Body of pancreas (tissue), 4 donors: ENCODE measurements at regions not wholly inside any gene's neighbourhood (a gene's known extent, or its start where the extent isn't known, plus 50 kb on each side); places are given as distances from the start of the nearest gene placed in this dataset.

ENCODE experiments used
- ATAC-seq: fragments of 150-250 bp; one replicate; pipeline ENCODE4 v1.9.1; 2016
- DNase-seq, 4 donors: peaks; one replicate each; pipeline ENCODE4 v3.0.0-alpha.2; 2019
- H3K27ac ChIP-seq, 4 donors: fragments of 200-600 bp; sonication (generic); 1 replicate in 3 of 4; 2 replicates in 1 of 4; pipeline versions ENCODE4 v1.5.1 to v1.6.1; 2016 to 2019; ENCODE audit warnings: mild to moderate bottlenecking in 1 of 4, mixed read lengths in 1 of 4, moderate library complexity in 1 of 4
- H3K27me3 ChIP-seq, 2 donors: fragments of 200-600 bp; sonication (generic); one replicate each; pipeline ENCODE4 v1.6.0; 2016; ENCODE audit warnings: mild to moderate bottlenecking in 1 of 2
- H3K36me3 ChIP-seq, 2 donors: fragments of 200-600 bp; sonication (generic); replicated peaks in 1 of 2; 2 replicates each; pipeline ENCODE4 v1.5.1; 2016; ENCODE audit warnings: low read depth in 2 of 2; ENCODE audit not compliant: insufficient read depth in 1 of 2
- H3K4me1 ChIP-seq: fragments of 200-600 bp; sonication (generic); one replicate; pipeline ENCODE4 v1.6.0; 2016
- H3K4me3 ChIP-seq, 2 donors: fragments of 200-600 bp; sonication (generic); 1 replicate in 1 of 2; 2 replicates in 1 of 2; pipeline ENCODE4 v1.5.1; 2016 to 2019
- H3K9me3 ChIP-seq, 3 donors: fragments of 200-600 bp; sonication (generic); 1 replicate in 2 of 3; 2 replicates in 1 of 3; pipeline ENCODE4 v1.5.1; 2016
- POLR2A ChIP-seq, 3 donors: fragments of 450-650 bp; IDR thresholded peaks; one replicate each; pipeline ENCODE4 v1.6.1; 2016; ENCODE audit warnings: antibody characterized with exemption in 3 of 3, mild to moderate bottlenecking in 2 of 3
- WGBS, 2 donors: methylation state at CpG; one replicate each; pipeline ENCODE4 v1.1.5; 2017; 5-methylcytosine and 5-hydroxymethylcytosine counted together
- intact Hi-C: fragments of 100-400 bp; cut with DNase I; formaldehyde crosslinking; loops from one replicate; pipeline ENCODE4 v1.15.1; 2023
- TF ChIP-seq, protein P1 (sequence below), 7 experiments: fragments of 450-650 bp in 4 of 7; fragments of 200-600 bp in 3 of 7; sonication (generic) in 3 of 7; IDR thresholded peaks; one replicate each; pipeline ENCODE4 v1.5.1; 2016 to 2019; ENCODE audit warnings: antibody characterized with exemption in 7 of 7

DNA sequence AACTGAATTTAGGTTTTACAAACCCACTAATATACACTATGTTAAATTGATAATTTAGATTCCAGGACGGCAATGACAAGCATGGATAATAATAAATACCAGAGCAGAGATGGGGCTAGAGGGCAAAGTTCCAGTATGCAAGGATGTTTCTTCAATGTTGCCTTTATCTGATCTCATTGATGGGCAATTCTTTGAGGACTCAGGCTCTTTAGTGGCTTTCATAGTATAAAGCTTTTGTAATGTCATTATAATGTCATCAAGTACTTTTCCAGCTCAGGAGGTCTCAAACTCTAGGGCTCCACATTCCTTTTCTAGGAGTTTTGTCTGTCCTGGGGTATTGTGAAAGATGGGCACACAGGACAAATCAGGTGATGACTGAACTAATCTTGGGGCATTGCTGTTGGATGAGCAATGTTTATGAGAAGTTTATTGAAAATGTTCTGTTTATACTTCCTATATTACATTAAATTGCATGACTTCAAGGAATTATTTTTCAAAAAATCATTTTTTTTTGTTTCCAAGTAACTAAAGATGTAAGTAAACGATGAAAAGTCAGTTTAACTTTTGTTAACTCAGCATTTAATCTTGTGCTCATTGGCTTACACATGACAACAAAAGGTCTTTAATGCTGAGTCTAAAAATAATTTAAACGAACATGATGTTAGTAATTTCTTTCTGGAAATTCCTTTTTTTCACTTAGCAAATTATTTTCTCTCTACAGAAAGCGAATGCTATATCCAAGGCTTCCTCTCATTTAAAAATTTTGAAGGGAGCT lies 116.4 kb downstream of the OXSM start:
- no peak overlapping the region for H3K4me3 ChIP-seq
- ATAC-seq (no peak), DNase-seq (no peak)
- TF ChIP-seq POLR2A (IDR thresholded peaks at IDR 0.05), result no peak
- TF ChIP-seq, protein P1, sequence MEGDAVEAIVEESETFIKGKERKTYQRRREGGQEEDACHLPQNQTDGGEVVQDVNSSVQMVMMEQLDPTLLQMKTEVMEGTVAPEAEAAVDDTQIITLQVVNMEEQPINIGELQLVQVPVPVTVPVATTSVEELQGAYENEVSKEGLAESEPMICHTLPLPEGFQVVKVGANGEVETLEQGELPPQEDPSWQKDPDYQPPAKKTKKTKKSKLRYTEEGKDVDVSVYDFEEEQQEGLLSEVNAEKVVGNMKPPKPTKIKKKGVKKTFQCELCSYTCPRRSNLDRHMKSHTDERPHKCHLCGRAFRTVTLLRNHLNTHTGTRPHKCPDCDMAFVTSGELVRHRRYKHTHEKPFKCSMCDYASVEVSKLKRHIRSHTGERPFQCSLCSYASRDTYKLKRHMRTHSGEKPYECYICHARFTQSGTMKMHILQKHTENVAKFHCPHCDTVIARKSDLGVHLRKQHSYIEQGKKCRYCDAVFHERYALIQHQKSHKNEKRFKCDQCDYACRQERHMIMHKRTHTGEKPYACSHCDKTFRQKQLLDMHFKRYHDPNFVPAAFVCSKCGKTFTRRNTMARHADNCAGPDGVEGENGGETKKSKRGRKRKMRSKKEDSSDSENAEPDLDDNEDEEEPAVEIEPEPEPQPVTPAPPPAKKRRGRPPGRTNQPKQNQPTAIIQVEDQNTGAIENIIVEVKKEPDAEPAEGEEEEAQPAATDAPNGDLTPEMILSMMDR (IDR thresholded peaks at IDR 0.05), result no peak
- peaks cover 5% of the 10 kb centered on the region for H3K4me1 ChIP-seq
- no peak overlapping the region for H3K27ac ChIP-seq
- no peaks in the 10 kb centered on the region for H3K27me3 ChIP-seq
- 75 to 78% methylated on average over 4 of the region's 4 CpGs for WGBS, 2 donors
- no peaks in the 10 kb centered on the region for H3K9me3 ChIP-seq
- no peaks in the 10 kb centered on the region for H3K36me3 ChIP-seq
- intact Hi-C loops, result no loop called here

DNA sequence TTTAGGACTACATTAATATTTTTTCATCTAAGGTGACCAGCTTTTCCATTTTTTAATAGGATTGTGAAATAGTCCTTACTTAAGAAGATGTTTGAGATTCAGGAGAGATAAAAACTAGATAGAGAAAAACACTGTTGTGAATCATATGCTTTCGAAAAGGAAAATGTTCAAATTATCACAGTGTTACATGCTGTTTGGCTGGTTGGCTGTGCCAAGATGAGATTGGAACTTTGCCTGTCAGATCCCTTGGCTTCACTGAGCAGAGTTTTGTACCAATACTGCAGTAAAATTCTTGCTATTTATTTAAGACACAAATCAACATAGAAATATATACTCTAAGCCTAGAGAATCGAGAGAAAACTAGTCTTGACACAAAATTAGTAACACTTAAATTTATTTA lies 117.2 kb downstream of the OXSM start:
- no peaks in the 10 kb centered on the region for H3K9me3 ChIP-seq
- H3K4me1 ChIP-seq, result peaks cover 5% of the 10 kb centered on the region
- DNase-seq (peak in 1 of 4 donors; percentile 4), ATAC-seq (no peak)
- H3K27me3 ChIP-seq, result no peaks in the 10 kb centered on the region
- no peaks in the 10 kb centered on the region for H3K36me3 ChIP-seq
- intact Hi-C loops, result no loop called here
- TF ChIP-seq POLR2A (IDR thresholded peaks at IDR 0.05), result no peak
- TF ChIP-seq, protein P1 (IDR thresholded peaks at IDR 0.05), result no peak
- no peak overlapping the region for H3K27ac ChIP-seq
- WGBS, 2 donors, result 27 to 42% methylated on average over 2 of the region's 2 CpGs
- no peak overlapping the region for H3K4me3 ChIP-seq

DNA sequence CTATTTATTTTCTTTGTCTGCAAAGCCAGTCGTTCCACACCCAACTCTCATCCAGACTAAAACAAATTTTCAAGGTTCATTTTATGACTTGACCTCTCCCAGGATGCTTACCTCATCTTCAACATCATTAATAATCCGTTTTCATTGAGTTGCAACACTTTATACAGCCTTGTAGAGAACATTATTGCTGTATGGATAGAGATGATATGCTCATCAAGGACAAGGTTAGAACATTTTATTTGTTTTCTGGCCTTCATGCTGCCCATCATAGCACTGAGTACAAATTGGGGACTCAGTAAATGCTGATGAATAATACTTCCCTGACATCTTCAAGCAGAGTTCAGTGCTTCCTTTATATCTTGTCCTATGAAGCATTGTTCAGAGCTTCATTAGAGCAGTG lies 120.2 kb downstream of the OXSM start:
- Histone ChIP-seq H3K36me3 (no peaks in the 10 kb centered on the region), H3K27me3 (no peaks in the 10 kb centered on the region), H3K4me1 (no peaks in the 10 kb centered on the region), H3K9me3 (no peaks in the 10 kb centered on the region), H3K27ac (no peak overlapping the region), H3K4me3 (no peak overlapping the region)
- 33 to 39% methylated on average over 2 of the region's 2 CpGs for WGBS, 2 donors
- DNase-seq, result no peak
- TF ChIP-seq POLR2A (IDR thresholded peaks at IDR 0.05), result no peak
- TF ChIP-seq, protein P1 (IDR thresholded peaks at IDR 0.05), result no peak
- no peak for ATAC-seq
- intact Hi-C loops, result no loop called here

DNA sequence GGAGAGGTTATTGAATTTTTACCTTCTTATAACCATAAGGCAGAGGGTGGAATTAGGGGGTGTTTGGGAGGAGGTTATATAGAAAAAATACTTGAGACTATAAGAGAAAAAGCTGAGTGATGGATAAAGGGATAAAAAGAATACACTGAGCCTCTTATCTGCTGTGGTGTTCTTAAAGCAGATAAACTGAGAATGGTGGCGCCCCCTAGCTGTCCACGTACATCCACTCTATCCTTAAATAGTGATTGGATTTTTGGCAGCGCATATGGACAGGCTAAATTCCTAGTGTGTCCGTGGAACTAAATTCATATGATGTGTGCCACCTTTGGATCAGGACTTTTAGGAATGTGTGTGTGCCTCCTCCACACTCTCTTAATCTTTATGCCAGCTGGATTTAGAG lies 121.1 kb downstream of the OXSM start:
- TF ChIP-seq POLR2A (IDR thresholded peaks at IDR 0.05), result no peak
- TF ChIP-seq, protein P1 (IDR thresholded peaks at IDR 0.05), result peak in 3 of 7 experiments; percentile 16 to 31 (median 19)
- H3K9me3 ChIP-seq, result no peaks in the 10 kb centered on the region
- no peaks in the 10 kb centered on the region for H3K4me1 ChIP-seq
- 59 to 62% methylated on average over 4 of the region's 4 CpGs for WGBS, 2 donors
- H3K27ac ChIP-seq, result no peak overlapping the region
- no peak for ATAC-seq
- H3K27me3 ChIP-seq, result no peaks in the 10 kb centered on the region
- intact Hi-C loops, result no loop called here
- H3K4me3 ChIP-seq, result no peak overlapping the region
- no peaks in the 10 kb centered on the region for H3K36me3 ChIP-seq
- peak; percentile 17 to 33 (median 24) for DNase-seq
